ENCODE measurements at regions not wholly inside any gene's neighbourhood (a gene's known extent, or its start where the extent isn't known, plus 50 kb on each side); places are given as distances from the start of the nearest gene placed in this dataset.

DNA sequence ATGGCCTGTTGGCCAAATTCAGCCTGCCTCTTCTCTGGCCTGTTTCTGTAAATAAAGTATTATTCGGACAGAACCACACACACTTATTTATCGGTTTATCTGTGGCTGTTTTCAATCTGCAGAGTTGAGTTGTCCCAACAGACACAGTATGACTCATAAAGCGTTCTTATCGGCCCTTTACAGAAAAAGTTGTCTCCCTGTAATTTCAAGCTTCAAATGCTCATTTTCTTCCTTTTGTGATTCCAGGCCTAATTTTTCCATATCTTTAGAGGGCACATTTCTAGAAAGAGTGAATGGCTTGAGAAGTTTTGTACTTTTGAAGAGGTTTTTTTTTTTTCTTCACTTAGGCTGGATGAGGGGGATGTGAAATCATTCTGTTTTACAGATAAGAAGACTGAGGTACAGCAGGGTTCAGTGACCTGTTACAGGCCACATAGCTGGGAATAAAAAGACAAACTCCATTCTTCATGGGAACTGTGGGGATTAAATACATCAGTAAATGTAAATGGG is 440.9 kb downstream of the TSHZ3 start:
- Histone ChIP-seq H3K4me1 (ENCODE audit: control insufficient read depth, extremely low read depth, insufficient read depth, low read length) (no peaks in the 10 kb centered on the region), H3K27ac (ENCODE audit: insufficient read depth, low read length) (no peak overlapping the region), H3K9ac (ENCODE audit: insufficient read depth, low read length) (no peak overlapping the region), H4K20me1 (ENCODE audit: control insufficient read depth, extremely low read depth, insufficient read depth, low read length) (no peaks in the 10 kb centered on the region), H3K27me3 (ENCODE audit: control insufficient read depth, insufficient read depth, low read length) (no peaks in the 10 kb centered on the region), H3K4me2 (ENCODE audit: extremely low read depth, insufficient read depth, low read length) (no peak overlapping the region), H3K36me3 (ENCODE audit: control insufficient read depth, insufficient read depth, low read length) (no peaks in the 10 kb centered on the region), H2AFZ (ENCODE audit: low read length) (no peak overlapping the region), H3K4me3 (replicated peaks in 1 of 4; ENCODE audit: control extremely low read depth in 1 of 4, insufficient read depth in 1 of 4, low read depth in 3 of 4, low read length in 4 of 4) (no peak overlapping the region), H3K79me2 (ENCODE audit: control insufficient read depth, insufficient read depth, low read length) (no peaks in the 10 kb centered on the region), H3K9me3 (ENCODE audit: control insufficient read depth, insufficient read depth, low read depth, low read length) (no peaks in the 10 kb centered on the region)
- TF ChIP-seq CTCF (conservative IDR thresholded peaks at IDR 0.05 in 1 of 2, IDR thresholded peaks at IDR 0.05 in 1 of 2; ENCODE audit: low read depth in 1 of 2, low read length in 2 of 2): no peak
- no peak for TF ChIP-seq EZH2 (IDR thresholded peaks at IDR 0.05; ENCODE audit: low read length, missing control alignments)
- no peak for DNase-seq (ENCODE audit: low read depth in 2 of 2)

DNA sequence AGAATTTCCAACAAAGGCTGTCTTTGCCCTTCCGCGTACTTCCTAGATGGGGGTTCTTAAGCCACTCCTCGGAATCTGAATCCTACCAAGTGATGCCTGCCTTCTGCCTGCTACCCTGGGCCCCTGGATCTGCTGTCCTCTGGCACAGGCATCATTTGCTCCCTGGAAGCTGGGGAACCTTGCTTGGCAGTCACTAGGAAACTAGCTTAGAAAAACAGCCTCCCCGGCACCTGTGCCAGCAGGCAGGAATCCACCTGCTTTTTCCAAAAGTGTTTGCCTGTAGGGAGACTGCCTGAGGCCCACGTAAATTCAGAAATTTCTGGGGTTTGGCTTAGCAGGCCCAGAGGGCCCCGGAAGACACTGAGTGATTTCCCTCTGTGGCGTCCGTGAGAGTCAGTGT is 442.4 kb downstream of the TSHZ3 start:
- H3K4me3 ChIP-seq (replicated peaks in 1 of 4; ENCODE audit: control extremely low read depth in 1 of 4, insufficient read depth in 1 of 4, low read depth in 3 of 4, low read length in 4 of 4): no peak overlapping the region
- no peak overlapping the region for H3K9ac ChIP-seq (ENCODE audit: insufficient read depth, low read length)
- H3K79me2 ChIP-seq (ENCODE audit: control insufficient read depth, insufficient read depth, low read length): no peaks in the 10 kb centered on the region
- no peak for DNase-seq (ENCODE audit: low read depth in 2 of 2)
- H3K4me1 ChIP-seq (ENCODE audit: control insufficient read depth, extremely low read depth, insufficient read depth, low read length): no peaks in the 10 kb centered on the region
- H2AFZ ChIP-seq (ENCODE audit: low read length): no peak overlapping the region
- H4K20me1 ChIP-seq (ENCODE audit: control insufficient read depth, extremely low read depth, insufficient read depth, low read length): no peaks in the 10 kb centered on the region
- H3K4me2 ChIP-seq (ENCODE audit: extremely low read depth, insufficient read depth, low read length): no peak overlapping the region
- no peaks in the 10 kb centered on the region for H3K9me3 ChIP-seq (ENCODE audit: control insufficient read depth, insufficient read depth, low read depth, low read length)
- TF ChIP-seq CTCF (conservative IDR thresholded peaks at IDR 0.05 in 1 of 2, IDR thresholded peaks at IDR 0.05 in 1 of 2; ENCODE audit: low read depth in 1 of 2, low read length in 2 of 2): no peak
- no peak for TF ChIP-seq EZH2 (IDR thresholded peaks at IDR 0.05; ENCODE audit: low read length, missing control alignments)
- H3K27me3 ChIP-seq (ENCODE audit: control insufficient read depth, insufficient read depth, low read length): no peaks in the 10 kb centered on the region
- H3K36me3 ChIP-seq (ENCODE audit: control insufficient read depth, insufficient read depth, low read length): no peaks in the 10 kb centered on the region
- no peak overlapping the region for H3K27ac ChIP-seq (ENCODE audit: insufficient read depth, low read length)

DNA sequence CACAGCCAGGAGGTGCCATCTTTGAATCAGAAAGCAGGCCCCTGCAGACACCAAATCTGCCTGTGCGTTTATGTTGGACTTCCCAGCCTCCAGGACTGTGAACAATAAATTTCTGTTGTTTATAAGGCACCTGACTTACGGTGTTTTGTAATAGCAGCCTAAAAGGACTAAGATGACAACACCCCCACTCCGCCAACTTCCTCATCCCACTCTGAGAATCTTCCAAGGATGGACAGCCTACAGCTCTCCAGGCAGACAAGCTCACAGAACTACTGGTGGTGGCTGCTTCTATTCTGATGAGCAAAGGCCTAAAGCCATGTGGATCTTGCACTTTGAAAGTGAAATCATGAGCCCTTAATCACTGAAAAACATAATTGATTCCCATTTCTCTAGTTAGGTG is 449.2 kb downstream of the TSHZ3 start:
- H3K36me3 ChIP-seq (ENCODE audit: control insufficient read depth, insufficient read depth, low read length): no peaks in the 10 kb centered on the region
- H3K4me1 ChIP-seq (ENCODE audit: control insufficient read depth, extremely low read depth, insufficient read depth, low read length): no peaks in the 10 kb centered on the region
- H3K79me2 ChIP-seq (ENCODE audit: control insufficient read depth, insufficient read depth, low read length): no peaks in the 10 kb centered on the region
- no peak overlapping the region for H3K27ac ChIP-seq (ENCODE audit: insufficient read depth, low read length)
- no peak overlapping the region for H3K4me2 ChIP-seq (ENCODE audit: extremely low read depth, insufficient read depth, low read length)
- H3K9ac ChIP-seq (ENCODE audit: insufficient read depth, low read length): no peak overlapping the region
- no peak overlapping the region for H3K4me3 ChIP-seq (replicated peaks in 1 of 4; ENCODE audit: control extremely low read depth in 1 of 4, insufficient read depth in 1 of 4, low read depth in 3 of 4, low read length in 4 of 4)
- TF ChIP-seq EZH2 (IDR thresholded peaks at IDR 0.05; ENCODE audit: low read length, missing control alignments) (no peak), CTCF (conservative IDR thresholded peaks at IDR 0.05 in 1 of 2, IDR thresholded peaks at IDR 0.05 in 1 of 2; ENCODE audit: low read depth in 1 of 2, low read length in 2 of 2) (no peak)
- DNase-seq (ENCODE audit: low read depth in 2 of 2): no peak
- H3K27me3 ChIP-seq (ENCODE audit: control insufficient read depth, insufficient read depth, low read length): no peaks in the 10 kb centered on the region
- no peaks in the 10 kb centered on the region for H4K20me1 ChIP-seq (ENCODE audit: control insufficient read depth, extremely low read depth, insufficient read depth, low read length)
- no peaks in the 10 kb centered on the region for H3K9me3 ChIP-seq (ENCODE audit: control insufficient read depth, insufficient read depth, low read depth, low read length)
- H2AFZ ChIP-seq (ENCODE audit: low read length): no peak overlapping the region

All from fibroblast of lung (primary cell).